HT-29 (cell line): ENCODE measurements at regions not wholly inside any gene's neighbourhood (a gene's known extent, or its start where the extent isn't known, plus 50 kb on each side); places are given as distances from the start of the nearest gene placed in this dataset.

Experiments used
- DNase-seq: peaks from one replicate; pipeline ENCODE4 v3.0.0-alpha.2; 2015; ENCODE audit warnings: low spot score

DNA sequence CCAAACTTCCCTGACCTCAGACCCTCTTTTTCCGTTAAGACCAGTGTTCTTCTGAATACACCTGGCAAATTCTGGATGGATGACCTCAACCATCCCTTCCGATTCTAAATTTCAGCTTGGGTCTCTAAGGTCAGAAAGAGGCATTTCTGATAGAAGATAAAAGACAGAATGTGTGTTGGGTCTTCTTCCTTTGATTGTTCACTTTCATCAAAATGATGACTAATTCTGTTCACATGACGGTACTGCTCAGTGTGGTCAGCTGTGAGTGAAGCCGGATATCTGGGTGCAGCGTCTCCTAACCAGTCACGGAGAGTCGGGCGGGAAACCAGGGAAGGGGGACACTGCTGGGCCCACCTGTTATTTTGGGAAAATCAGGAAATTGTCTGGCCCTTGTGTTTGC is 151.6 kb upstream of the NAV2 start:
- DNase-seq = no peak

DNA sequence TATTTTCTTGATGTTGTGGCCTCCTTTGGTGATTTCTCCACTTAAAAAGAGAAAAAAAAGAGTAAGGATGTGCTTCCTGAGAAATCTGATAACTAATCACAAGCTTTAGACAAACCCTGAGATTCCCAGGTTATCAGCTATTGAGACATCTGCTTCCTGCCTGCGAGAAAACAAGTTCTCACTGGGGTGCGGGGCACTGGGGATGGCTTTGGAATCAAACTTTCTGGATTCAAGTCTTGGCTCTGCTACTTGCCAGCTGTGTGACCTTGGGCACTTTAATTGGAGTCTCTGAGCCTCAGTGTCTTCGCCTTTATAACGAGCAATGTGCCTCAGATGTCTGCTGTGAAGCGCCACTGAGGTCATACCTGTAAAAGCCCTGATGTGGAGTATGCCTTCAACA is 152.5 kb upstream of the NAV2 start:
- DNase-seq = no peak

DNA sequence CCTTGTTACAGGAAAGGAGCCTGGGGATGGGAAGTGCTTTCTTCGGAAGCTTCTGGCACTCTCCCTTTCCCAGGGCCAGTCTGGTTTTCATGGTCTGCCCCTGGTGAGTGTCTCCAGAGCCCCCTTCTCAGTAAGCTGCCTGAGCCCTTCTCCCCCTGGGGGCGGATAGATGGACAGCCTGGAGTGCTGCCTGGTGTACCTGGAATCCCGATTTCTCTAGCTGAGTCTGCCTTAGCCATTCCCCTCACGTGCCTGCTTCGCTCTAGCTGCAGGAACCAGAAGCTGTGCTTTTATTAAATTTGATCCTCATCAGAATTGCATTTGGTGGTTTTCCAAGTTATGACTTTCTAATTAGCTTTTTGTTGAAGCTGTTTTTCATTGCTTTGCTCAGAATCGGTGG is 152.9 kb upstream of the NAV2 start:
- no peak for DNase-seq

DNA sequence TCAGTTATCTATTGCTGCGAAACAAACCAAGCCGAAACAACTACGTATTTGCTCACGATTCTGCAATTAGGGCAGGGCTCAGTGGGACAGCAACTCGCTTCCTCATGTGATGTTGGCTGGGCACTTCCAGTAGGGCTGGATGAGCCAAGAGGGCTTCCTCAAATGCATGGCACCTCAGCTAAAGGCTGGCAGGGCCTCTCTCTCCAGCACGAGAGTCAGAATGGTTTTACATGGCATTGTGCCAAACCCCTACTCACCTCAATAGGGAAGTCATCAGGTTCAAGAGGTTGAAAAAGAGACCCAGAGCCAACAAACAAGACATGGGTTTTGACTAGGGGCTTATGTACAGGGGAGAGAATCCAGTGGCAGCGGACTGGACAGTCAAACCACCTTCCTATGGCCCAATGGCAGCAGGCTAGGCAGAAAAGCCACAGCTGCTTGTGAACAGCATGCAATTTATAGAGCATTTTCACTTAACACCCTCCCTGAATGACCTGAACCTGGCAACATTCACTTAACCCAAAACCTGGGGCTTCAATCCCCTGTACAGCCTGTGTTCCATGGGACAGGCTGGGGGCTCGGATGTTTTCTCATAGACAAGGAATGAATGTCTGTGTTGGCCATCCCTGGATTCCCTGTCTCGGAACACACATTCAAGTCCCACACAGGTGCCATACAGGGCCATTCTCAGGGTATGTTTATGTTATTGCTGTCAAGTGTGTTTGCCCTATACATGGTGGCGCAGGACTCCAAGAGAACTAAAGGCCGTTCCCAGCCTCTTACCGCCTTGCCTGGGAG is 154.2 kb upstream of the NAV2 start:
- DNase-seq = no peak

DNA sequence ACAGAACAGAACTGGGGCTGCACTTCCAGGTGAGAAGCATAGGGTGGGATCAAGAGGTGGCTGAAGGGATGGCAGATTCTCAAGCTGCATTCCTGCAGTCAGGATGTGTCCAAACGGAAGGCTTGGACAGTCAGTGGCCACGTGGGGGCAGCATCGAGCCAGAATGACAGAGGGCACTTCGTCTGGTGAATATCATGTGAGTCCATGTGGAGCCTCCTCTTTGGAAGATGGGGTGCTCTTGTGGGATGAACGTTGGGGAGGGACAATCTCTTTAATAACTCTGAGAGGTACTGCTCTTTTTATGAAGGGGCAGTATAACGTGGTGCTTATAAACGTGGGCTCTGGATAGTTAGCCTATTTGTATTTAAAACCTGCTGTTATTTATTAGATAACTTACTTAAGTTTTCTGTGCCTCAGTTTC is 154.9 kb upstream of the NAV2 start:
- peak; percentile 95 for DNase-seq

DNA sequence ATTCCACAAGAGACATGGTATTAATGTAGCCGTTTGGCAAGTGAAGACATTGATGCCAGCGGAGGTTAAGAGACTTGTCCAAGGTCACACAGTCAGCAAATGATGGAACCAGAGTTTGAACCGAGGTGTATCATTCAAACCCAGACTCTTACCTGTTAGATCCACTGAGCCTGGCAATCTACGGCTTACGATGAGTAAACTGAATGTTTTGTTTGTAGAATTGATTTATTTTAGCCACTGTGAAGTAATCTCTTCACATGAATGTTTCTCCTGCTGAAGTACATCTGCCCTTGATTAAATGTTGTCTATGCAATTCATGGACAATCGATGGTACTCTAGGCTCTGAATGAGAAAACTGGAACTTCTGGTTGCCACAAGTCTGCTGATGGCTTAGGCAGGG is 155.5 kb upstream of the NAV2 start:
- DNase-seq = no peak

DNA sequence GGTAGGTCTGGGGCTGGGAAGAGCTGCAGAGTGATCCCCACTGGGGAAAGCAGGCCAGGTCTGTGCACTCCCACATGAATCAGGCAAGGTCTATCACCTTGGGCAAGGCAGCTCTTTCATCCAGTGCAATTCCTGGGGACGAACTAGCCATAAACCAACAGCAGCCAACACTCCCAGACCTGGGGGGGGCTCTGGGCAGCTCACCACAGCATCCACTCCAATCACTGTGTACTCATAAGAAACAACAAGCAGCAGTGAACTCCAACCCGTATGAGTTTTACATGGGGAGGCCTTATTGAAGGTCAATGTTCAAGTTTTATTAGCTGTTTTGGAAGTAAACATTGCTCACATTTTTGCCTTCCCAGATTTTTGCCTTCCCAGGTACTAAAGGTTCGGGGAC is 157.4 kb upstream of the NAV2 start:
- no peak for DNase-seq

DNA sequence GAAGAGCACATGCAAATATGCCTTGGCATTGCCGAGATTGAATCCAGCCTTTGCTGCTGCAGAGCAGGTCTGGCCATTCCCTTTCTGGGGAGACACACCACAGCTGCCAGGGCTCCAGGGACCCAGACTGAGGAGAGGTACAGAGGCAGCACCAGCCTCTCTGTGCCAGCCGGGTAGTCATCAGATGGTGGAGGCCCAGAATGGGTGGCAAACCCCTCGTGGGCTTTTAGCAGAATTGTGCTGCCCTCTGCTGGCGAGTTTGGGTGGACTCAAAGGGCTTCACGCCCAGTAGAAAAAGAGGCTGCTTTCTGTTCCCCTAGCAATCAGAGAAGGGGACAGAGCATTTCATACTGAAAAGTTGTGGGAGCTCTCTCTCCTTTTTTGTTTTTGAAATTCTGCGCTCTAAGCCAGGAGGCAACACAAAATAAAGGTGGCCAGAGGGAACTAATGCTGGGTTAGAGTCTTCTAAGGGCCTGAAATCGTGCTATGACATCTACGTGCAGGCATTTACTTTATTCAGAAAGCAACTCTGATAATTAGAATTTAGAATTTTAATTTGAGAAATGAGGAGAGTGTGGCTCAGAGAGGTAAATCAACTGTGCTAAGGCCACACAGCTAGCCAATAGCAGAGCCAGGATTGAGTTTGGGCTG is 158.8 kb upstream of the NAV2 start:
- DNase-seq = peak; percentile 90

DNA sequence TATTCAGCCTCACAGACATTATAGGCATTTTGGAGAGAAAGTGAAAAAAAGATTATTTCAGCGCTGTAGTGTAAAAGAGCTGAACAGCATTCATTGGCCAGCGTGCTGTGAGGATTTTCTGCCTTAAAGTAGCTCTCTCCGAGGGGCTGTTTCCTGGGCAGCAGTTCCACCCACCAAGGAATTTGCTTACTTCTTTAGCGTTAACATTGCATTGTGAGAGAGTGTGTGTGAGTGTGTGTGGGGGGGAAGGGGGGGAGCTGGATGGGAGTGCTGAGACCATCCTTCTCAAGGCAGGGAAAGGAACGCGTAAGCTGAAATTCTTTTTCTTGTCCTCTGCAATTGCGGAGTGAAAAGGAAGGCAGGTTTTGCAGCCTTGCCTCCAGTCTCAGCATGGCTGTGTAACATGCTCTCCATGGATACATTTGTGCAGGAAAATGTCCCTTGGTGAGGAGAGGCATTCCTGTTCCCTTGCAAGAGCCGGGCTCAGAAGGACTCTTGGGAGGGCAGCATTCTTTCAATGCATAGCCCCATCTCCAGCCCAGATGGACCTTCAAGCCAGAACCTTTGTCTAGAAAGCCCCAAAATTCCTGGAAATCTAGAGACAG is 159.9 kb upstream of the NAV2 start:
- DNase-seq = no peak

DNA sequence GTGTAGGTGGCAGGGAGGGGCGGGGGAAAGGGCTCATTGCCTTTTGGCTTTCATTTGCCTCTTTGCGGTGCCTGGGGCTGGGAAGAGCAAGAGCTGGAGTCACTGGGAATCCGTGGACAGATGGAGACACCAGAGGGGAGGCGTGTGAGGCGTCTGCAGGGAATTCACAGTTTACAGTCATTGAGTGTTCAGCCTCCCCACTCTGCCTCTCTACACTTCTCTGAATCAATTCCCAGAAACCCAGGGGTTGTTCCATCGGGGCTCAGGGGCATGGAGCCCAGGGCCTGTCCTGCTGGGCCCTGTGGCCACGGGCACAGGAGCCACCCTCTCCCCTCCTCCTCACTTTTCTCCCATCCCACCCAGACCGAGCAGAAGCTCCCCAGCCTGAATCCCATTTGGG is 160.5 kb upstream of the NAV2 start:
- DNase-seq = no peak

DNA sequence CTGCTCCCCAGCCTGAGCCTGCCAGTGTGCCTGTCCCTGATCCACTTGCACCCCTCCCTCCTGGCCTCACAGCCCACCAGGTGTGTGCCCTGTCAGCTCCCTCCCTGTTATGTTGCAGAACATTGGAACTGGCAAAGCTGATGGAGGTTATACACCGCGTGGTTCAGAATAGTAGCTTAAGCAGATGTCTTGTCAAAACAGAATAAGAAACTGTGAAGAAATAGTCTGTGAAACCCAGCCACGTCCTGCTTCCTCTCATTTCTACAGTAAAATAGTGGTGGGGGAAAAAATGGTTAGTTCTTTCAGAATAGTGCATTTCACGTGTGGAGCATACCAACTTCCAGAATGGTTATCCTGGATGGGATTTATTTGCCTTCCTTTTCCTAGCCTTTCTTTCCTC is 161.2 kb upstream of the NAV2 start:
- DNase-seq = no peak

DNA sequence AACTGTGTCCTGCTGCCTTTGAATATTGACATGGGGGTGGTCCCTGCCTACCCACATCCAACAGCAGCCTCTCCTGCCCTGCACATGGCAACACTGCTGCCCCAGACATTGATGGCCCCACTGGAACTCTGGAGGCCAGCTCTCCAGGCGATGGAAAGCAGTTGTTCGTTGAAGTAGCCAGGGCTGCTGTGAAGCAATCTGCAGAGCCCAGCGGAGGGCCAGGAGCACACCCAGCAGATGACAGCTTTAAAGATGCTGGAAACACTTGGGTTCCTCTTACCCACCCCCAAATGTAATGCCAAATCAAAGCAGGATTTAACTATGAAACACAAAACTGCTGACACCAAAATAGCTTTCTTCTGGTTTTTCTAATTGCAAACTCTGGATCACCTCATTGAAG is 165.6 kb upstream of the NAV2 start:
- no peak for DNase-seq

DNA sequence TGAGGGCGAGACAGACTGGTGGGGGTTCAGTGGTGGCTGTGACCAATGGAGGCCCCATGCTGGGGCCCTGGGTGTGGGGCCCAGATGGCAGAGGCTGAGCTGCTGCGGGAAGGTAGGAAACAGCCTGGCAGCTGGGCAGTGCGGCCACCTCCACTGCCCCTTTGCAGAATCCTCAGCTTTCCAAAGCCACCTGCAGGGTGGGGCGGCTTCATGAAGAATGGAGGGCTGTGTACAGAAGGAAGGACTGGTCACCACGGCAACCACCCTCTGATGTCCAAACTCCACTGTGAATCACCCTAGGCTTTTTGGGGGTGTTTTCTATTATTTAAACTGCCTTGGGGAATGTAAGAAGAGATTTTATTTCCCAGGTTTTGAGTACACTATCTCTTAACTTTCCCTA is 166.3 kb upstream of the NAV2 start:
- DNase-seq = peak; percentile 29

DNA sequence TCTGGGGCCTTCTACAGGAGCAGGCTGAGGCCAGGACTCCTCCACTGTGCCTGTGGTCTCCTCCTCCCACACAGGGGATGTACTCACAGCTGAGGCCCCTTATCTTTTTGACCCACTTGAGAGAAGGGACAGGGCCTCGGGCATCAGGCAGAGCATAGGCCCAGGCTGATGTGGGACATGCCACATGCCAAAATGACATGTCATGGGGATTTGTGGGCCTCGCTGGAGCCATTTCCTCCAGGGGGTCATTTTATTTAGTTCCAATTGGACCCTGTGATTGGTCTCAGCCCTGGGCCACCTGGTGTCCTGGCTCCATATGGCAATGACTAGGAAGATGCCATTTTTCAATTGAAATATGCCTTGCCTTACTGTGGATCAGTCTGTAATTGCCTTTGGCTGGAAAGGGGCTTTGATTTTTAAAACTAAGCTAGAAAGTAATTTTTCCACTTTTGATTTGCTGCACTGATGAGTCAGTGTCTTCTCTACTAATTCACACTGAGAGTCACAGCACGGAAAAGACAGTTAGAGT is 171.1 kb upstream of the NAV2 start:
- DNase-seq = no peak

DNA sequence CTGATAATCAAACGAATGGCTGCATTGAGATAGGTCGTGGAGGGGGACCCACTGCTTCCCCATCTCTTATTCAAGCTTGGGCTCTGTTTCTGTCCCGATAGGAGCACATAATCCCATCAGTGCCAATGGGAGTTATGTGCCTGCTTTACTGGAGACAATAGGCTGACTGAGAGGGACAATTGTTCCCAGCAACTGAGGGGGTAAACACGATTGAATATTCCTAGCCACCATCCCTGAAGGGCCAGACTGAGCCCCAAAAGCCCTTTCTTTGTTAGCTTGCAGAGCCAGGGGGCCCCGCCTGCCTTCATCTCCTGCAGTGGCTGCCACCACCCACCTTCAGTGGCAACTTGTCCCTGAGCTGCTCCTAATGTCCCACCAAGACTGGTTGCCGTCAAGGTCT is 172.8 kb upstream of the NAV2 start:
- DNase-seq = no peak

DNA sequence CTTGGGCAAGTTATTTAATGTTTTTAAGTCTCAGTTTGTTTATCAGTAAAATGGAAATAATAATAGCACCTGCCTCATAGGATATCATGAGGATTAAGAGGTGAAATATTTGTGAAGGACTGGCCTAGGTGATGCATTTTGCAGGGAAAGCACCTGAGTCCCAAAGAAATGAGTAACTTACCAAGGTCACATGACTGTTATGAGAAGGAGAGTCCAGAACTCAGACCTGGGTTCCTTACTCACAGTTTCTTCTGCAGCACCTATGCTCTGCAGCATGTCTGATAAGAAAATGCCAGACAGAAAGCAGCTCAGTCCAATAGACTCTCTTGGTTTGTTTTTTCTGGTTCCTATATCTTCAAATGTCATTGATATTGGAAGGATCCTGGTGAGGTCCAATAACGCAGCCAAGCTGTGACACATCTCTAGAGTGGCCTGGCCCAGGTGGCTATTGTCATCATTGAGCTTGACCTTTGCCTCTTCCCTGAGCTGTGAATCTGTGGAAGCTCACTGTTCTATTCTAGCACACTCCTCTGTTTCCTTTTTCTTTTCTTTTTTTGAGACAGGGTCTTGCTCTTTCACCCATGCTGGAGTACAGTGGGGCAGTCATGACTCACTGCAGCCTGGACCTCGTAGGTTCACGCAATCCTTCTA is 174.7 kb upstream of the NAV2 start:
- no peak for DNase-seq

DNA sequence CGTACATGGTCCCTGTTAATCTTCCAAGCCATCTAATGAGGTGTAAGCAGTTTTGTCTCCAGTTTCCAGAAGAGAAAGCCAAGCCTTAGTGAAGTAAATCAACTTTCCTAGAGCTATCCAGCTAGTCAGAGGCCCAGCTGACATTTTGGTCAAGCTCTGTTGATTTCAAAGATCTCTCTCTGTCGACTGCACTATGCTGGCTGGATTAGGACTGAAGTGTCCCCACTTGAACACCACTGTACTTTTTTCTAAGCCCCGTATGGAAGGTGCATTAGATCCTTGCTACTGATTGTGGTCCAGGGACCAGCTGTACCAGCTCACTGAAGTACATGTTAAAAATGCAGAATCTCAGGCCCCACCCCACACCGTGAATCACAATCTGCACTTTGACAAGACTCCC is 176.5 kb upstream of the NAV2 start:
- no peak for DNase-seq

DNA sequence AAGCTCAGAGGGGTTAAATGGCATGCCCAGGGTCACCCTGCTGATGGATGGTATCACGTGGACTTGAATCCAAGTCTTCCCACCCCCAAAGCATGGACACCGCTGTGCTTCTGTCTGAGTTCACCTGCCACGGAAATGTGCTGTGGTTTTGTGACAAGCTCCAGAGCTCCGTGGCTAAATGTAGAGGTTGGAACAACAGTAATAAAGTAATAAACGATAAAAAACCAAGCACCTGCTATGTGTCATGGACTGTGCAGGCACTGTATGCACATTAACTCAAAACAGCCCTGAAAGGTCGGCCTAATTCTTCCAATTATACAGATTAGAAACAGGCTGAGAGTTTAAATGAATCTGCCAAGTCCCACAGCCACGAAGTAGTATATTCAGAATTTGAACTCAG is 182.1 kb upstream of the NAV2 start:
- no peak for DNase-seq

DNA sequence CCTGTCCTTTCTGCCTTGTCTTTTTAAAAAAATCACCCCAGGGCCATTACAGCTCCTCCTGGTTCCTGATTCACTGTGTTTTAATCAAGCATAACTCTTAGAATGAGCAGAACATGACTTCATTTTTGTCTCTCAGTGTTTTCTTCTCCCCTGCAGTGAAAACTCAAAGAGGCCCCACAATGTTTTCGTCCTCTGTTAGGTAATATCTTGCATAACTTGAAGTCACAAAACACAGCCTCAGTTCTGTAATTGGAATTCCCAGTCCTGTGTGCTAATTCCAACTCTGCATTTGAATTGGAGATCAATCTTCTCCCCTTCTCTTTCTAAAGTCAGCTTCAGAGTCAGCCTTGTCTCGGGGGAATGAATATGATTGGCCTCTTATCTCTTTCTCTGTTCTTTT is 186.5 kb upstream of the NAV2 start:
- no peak for DNase-seq

DNA sequence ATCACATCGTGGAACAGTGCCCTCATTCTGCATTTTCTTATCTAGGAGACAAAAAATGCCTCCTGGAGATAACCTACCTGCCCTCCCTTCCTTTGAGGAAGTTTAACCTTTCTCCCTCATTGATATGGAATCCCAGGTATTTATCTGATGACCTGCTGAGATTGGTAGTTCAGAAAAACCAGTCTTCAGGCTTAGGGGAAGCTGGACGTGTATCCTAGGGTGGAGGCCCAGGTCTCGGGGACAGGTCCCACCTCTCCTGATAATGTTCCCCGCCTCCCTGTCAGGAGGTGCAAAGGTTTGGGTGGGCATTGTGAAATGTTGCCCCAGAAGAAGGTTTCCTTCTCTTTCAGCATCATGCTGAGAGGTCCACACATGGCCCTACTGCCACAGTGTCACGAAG is 186.9 kb upstream of the NAV2 start:
- DNase-seq = no peak

DNA sequence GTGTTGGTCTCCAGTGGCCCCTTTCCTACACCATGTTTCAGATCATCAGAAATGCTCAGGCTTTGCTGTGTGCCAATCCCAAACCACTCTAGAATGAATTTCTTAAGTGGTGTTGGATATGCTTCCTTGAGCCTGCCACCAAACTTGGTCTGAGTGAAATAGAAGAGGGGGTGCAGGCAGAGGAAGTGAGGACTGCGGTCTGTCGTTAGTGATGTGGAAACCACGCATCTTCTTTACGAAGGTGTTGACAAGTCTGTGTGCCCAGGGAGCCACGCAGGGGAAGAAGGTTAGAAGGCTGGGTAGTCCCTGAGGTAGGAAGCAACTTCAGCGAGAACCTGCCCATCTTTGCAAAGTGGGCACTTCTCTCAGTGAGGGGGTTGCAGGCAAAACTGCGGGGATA is 187.4 kb upstream of the NAV2 start:
- DNase-seq = no peak

DNA sequence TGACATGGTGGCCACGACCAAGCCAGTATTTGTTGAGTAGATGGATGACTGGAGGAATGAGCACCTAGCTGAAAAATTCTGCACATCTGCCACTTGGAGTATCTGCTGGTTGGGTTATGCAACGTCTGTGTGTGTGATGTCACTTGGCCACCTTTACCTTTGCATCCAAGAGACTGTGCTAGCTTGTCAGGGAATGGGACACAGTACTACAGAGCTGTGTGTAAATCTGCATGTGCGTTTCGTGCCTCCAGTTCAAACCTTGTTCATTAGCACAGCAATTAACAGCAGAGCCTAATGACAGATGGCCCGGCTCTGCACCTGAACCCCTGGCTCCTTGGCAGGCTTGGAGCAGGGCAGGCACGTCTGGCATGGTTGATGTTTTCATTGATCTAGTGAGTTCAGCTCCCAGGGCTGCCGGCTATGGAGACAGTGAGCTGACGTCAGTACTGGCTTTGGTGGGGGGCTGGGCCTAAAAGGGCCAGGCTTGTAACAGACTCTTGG is 188.4 kb upstream of the NAV2 start:
- no peak for DNase-seq
